ENCODE measurements at regions not wholly inside any gene's neighbourhood (a gene's known extent, or its start where the extent isn't known, plus 50 kb on each side); places are given as distances from the start of the nearest gene placed in this dataset.

- DNase-seq (ENCODE audit: extremely low read depth in 1 of 11, low read depth in 9 of 11, low spot score in 4 of 11), result no peak
Observed at GRCh38 chr2:9753276-9753600, 90.0 kb upstream of the TAF1B start.

GRCh38 chr2:9753665-9754531 lies 89.4 kb upstream of the TAF1B start:
- no peak for DNase-seq (ENCODE audit: extremely low read depth in 1 of 11, low read depth in 9 of 11, low spot score in 4 of 11)

GRCh38 chr2:9754532-9754887 lies 88.8 kb upstream of the TAF1B start:
- DNase-seq (ENCODE audit: extremely low read depth in 1 of 11, low read depth in 9 of 11, low spot score in 4 of 11), result no peak

DNA sequence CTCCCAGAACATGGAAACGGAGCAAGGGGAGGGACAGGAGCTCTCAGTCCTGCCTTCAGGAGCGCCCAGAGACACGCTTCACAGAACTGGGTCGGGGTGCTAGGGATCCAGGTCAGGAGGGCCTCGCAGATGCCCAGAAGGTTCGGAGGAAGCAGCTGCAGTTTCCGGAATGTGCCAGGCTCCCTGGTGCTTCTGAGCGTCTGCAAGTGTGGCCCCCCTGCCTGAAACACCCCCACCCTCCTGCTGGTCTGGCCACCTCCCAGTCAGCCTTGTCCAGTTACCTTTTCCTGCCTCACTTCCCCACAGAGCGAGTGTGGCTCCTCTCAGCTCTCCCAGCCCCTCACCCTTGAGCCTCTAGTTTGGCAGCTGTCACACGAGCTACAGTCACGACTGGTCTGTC lies 88.3 kb upstream of the TAF1B start:
- DNase-seq (ENCODE audit: extremely low read depth in 1 of 11, low read depth in 9 of 11, low spot score in 4 of 11), result no peak

DNA sequence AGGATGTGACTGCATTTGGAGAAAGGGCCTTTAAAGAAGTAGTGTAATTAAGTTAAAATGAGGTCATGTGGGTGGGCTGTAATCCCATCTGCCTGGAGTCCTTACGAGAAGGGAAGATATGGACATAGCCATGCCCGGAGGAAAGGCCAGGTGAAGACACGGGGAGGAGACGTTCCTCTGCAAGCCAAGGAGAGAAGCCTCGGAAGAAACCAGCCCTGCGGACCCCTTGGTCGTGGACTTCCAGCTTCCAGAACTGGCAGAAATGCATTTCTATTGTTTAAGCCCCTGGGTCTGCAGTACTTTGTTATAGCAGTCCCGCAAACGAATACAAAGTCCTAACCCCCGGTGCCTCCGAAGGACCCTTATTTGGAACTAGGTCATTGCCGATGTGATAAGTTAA lies 87.6 kb upstream of the TAF1B start:
- DNase-seq (ENCODE audit: extremely low read depth in 1 of 11, low read depth in 9 of 11, low spot score in 4 of 11), result no peak

GRCh38 chr2:9756692-9757250 lies 86.5 kb upstream of the TAF1B start:
- no peak for DNase-seq (ENCODE audit: extremely low read depth in 1 of 11, low read depth in 9 of 11, low spot score in 4 of 11)

DNA sequence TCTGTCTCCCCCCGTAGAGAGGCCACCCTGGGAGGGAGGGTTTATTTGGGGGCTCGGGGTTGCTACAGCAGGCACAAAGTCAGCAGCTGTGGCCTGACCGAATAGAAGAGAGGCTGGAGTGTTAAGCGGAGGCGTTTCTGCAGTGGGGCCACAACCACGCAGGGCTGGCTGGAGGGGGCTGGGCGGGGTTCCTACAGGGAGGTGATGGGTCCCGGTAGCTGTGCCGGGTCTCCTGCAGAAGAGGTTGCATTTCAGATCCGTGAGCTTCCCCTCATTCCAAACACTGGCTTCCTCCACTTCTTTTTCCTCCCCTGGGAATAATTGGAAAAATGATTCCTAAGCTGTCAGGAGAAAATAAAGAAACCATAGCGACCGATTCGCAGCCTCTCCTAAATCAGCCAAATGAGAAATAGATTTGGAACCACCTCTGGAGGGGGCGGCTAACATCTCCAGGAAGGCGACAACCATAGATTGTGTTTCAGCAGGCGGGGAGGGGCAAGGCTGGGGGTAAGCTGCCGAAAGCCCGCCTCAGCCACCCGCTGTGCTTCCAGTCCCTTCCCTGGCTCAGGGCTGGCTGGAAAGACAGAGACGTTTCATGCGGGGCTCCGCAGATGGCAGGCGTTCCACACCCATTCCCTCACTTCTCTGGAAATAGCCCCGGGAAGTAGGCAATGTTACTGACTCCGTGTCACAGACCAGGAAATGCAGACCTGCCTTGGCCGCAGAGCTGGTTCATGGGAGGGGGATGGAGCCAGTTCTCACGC lies 85.6 kb upstream of the TAF1B start:
- peak in 2 of 11 donors; percentile 33 for DNase-seq (ENCODE audit: extremely low read depth in 1 of 11, low read depth in 9 of 11, low spot score in 4 of 11)

DNA sequence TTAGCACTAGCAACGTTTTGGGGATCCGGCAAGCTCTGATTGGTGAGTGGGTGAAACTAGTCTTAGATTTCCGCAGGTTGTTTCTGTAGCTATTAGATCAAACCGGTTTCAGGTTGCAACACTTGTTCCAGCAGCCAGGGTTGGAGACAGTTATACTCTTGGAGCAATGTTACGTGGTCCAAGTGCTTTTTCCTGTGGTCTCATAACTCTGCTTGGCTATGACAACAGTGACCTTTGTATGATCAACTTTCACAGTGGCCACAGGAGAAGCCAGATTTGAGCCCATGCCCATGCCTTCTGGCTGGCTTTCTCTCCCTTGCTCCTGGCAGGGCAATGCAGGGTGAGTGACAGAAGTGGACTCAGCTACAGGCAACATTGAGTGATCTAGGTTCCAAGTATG lies 84.5 kb upstream of the TAF1B start:
- no peak for DNase-seq (ENCODE audit: extremely low read depth in 1 of 11, low read depth in 9 of 11, low spot score in 4 of 11)

DNA sequence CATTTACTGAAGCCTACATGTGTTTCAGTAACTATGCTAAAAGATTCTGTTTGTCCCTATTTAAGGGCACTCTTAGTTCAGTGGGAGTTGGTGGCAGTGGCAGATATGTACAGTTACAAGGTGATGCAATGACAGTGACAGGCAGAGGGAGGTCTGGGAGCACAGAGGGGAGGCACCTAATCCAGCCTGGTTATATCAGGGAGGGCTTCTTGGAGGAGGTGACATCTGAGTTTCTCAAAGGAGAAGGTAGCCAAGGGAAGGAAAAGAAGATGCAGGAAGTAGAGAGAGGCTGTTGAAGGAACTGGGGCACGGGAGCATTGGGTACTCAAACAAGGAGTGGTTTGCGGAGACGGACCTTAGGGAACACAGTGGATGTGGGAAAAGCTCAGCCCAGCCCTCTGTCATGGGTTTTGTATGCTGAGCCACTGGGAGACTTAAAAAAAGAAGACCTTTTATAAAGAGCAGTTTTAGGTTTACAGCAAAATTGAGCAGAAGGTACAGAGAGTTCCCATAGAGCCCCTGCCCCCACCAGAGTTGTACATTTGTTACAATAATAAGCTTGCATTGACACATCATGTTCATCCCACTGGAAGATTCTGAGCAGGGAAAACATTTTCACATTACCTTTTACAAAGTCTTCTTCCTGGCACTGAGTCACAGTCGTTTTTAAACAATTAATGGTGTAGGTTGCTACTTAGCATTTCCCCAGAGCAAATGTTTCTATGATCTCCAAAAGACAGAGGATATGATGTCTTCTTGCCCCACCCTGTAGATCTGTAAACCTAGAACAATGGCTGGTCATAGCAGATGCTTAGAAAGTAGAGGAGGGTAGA lies 83.0 kb upstream of the TAF1B start:
- DNase-seq (ENCODE audit: extremely low read depth in 1 of 11, low read depth in 9 of 11, low spot score in 4 of 11), result no peak

- DNase-seq (ENCODE audit: extremely low read depth in 1 of 11, low read depth in 9 of 11, low spot score in 4 of 11), result no peak
Observed at GRCh38 chr2:9760902-9761228, 82.4 kb upstream of the TAF1B start.

- no peak for DNase-seq (ENCODE audit: extremely low read depth in 1 of 11, low read depth in 9 of 11, low spot score in 4 of 11)
Observed at GRCh38 chr2:9761577-9761976, 81.7 kb upstream of the TAF1B start.

DNA sequence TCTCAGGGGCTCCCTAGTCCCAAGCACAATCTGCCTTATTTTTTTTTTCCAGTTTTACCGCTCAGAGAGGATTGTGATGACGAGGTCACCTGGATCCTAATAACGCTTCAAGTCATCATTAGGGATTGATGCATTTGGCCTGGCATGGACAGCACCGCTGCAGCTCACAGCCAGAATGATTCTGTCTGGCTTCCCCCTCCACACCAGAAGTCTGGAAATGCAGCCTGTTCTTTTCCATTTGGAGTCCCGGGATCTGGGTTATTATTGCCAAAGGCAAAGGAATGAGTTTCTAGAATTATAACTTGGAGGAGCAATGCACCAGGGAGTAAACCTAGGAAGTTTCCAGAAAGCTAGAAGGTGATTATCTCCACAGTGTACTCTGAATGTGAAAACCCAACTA lies 81.1 kb upstream of the TAF1B start:
- DNase-seq (ENCODE audit: extremely low read depth in 1 of 11, low read depth in 9 of 11, low spot score in 4 of 11), result no peak

- DNase-seq (ENCODE audit: extremely low read depth in 1 of 11, low read depth in 9 of 11, low spot score in 4 of 11), result no peak
Observed at GRCh38 chr2:9762941-9763340, 80.3 kb upstream of the TAF1B start.

- DNase-seq (ENCODE audit: extremely low read depth in 1 of 11, low read depth in 9 of 11, low spot score in 4 of 11), result no peak
Observed at GRCh38 chr2:9763356-9764152, 79.7 kb upstream of the TAF1B start.

DNA sequence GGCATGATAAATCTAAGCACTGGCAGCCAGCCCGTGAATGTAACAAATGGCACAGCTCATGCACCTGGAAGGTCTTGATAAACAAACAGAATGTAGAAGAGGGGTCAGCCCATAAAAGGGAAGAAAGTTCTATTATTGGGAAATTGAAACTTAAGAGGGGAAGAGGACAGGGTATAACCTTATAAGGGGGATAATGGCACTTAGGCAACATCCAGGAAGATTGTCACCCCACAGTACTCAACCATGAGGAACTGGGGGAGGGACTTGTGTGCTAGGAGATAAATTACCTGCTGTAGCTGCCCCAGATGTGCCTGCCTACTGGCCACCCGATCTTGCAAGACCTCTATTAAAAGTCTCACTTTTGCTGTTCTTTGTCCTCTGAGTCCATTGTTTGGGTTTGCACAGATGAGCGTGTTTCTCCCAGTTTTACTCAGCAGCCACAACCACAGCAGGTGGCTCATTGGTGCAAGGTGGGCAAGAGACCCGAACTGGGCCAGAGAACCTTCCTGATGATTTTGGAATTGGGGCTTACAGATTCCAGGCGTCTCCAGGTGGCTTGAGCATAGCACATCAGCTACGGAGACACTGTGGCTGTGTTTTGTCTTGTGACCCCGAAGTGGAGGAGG lies 79.0 kb upstream of the TAF1B start:
- no peak for DNase-seq (ENCODE audit: extremely low read depth in 1 of 11, low read depth in 9 of 11, low spot score in 4 of 11)

GRCh38 chr2:9765611-9766531 lies 77.4 kb upstream of the TAF1B start:
- no peak for DNase-seq (ENCODE audit: extremely low read depth in 1 of 11, low read depth in 9 of 11, low spot score in 4 of 11)

GRCh38 chr2:9767656-9768281 lies 75.5 kb upstream of the TAF1B start:
- DNase-seq (ENCODE audit: extremely low read depth in 1 of 11, low read depth in 9 of 11, low spot score in 4 of 11), result no peak

Measured in renal cortex interstitium (tissue), 11 donors.